Fibroblast of villous mesenchyme (primary cell): ENCODE measurements at regions not wholly inside any gene's neighbourhood (a gene's known extent, or its start where the extent isn't known, plus 50 kb on each side); places are given as distances from the start of the nearest gene placed in this dataset.

Source experiments
- DNase-seq: peaks from one replicate; pipeline ENCODE4 v3.0.0-alpha.2; 2010; ENCODE audit warnings: low read depth
- H3K4me3 ChIP-seq: 2 replicates; pipeline ENCODE4 v1.5.1; 2011; ENCODE audit warnings: low read depth, mild to moderate bottlenecking, low read length
- TF ChIP-seq, protein P1 (sequence below): IDR thresholded peaks from 2 replicates; pipeline ENCODE4 v1.5.1; 2012; ENCODE audit warnings: low read depth, mild to moderate bottlenecking, low read length; ENCODE audit not compliant: insufficient read depth

- TF ChIP-seq, protein P1, sequence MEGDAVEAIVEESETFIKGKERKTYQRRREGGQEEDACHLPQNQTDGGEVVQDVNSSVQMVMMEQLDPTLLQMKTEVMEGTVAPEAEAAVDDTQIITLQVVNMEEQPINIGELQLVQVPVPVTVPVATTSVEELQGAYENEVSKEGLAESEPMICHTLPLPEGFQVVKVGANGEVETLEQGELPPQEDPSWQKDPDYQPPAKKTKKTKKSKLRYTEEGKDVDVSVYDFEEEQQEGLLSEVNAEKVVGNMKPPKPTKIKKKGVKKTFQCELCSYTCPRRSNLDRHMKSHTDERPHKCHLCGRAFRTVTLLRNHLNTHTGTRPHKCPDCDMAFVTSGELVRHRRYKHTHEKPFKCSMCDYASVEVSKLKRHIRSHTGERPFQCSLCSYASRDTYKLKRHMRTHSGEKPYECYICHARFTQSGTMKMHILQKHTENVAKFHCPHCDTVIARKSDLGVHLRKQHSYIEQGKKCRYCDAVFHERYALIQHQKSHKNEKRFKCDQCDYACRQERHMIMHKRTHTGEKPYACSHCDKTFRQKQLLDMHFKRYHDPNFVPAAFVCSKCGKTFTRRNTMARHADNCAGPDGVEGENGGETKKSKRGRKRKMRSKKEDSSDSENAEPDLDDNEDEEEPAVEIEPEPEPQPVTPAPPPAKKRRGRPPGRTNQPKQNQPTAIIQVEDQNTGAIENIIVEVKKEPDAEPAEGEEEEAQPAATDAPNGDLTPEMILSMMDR = no peak
Measured at GRCh38 chr11:28545536-28545935, 437.3 kb downstream of the METTL15 start.

GRCh38 chr11:28542561-28542960 is 434.4 kb downstream of the METTL15 start:
- TF ChIP-seq, protein P1 = no peak
- no peak for DNase-seq
- H3K4me3 ChIP-seq = no peak overlapping the region

More at GRCh38 chr11:28545536-28545935, 437.3 kb downstream of the METTL15 start:
- no peak for DNase-seq
- no peak overlapping the region for H3K4me3 ChIP-seq

DNA sequence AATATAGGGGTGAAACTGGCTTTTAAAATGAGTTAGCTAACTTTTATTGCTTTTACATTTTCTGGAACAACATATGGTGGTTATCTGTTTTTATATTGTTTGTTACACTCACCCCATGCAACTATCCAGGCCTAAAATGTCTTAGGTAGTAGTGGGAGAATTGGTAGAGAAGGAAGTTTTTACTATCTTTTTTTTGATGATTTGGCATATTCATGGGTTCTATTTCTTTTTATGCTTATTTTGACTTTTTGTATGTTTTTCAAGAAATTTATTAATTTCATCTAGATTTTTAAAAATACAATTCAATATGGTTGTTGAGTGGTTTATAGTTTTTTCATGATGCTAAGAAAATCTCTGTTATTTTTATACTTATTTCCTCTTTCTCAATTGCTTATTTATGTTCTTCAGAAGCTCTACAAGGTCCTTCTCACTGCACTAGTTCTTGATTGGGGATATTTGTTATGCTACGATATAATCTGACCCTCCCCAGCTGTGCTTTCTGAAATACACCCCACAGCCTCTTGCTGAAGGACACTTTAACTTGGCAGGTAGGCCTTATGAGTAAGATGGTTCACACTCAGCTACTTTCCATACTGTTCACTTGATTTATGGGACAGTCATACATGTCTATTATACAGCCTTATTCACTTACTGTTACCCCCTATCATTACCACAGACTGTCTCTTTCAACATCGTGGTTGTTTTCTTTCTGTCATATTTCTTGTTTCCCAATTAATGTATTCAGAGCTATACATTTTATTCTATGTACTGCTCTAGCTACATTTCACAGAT is 431.2 kb downstream of the METTL15 start:
- peak; percentile 19 for DNase-seq
- TF ChIP-seq, protein P1 = no peak
- no peak overlapping the region for H3K4me3 ChIP-seq

GRCh38 chr11:28537822-28538221 is 429.6 kb downstream of the METTL15 start:
- DNase-seq = peak; percentile 81
- TF ChIP-seq, protein P1 = no peak
- no peak overlapping the region for H3K4me3 ChIP-seq

DNA sequence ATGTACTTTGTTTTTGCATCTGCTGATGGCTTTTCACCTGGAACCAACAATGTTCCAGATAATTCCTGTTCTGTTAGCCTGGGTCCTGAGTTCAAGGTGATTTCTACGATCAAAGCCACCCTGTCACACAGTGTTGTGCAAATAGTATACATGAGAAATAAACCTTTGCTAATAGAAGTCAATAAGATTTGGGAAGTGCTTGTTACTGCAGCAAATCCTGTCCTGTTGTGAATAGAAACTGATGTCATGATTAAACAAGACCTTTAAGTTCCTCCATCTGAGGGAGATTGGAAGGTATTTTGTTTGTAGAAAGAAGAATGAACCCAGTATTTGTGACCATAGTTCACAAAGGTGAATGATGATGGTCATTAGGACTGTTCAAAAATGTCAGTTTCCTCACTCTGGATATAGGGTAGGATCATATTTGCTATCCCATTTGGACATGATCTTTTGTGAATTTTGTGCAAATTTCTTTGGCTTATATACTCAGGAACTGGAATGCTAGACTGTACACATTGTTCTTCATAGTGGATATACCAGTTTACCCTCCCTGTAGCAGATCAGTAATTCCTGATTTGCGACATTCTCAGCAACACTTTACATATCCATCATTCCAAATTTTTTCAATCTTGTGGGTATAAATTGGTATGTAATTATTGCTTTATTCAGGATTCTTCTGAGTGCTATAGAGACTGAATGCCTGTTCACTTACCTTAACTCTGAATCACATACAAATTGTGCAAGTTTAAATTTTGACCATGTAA is 428.5 kb downstream of the METTL15 start:
- no peak for DNase-seq
- no peak overlapping the region for H3K4me3 ChIP-seq
- TF ChIP-seq, protein P1 = no peak

DNA sequence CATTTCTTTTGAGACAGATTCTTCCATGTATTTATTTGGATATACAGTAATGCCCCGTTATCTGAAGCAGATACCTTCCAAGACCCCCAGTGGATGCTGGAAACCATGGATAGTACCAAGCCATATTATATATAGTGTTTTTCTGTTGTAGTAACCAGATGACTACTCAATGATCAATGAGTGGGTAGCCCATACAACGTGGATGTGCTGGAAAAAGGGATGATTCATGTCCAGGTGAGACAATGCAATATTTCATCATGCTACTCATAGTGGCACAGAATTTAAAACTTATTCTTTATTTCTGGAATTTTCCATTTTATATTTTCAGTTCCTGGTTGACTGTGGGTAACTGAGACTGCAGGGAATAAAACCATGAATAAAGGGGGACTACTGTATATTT is 427.5 kb downstream of the METTL15 start:
- no peak overlapping the region for H3K4me3 ChIP-seq
- TF ChIP-seq, protein P1 = no peak
- DNase-seq = no peak
